ENCODE measurements at regions not wholly inside any gene's neighbourhood (a gene's known extent, or its start where the extent isn't known, plus 50 kb on each side); places are given as distances from the start of the nearest gene placed in this dataset.
A peak's percentile ranks its signal among the peaks of the same experiment; 100 is the strongest.

- H3K36me3 ChIP-seq (ENCODE audit: control insufficient read depth, insufficient read depth, low read length): no peaks in the 10 kb centered on the region
- DNase-seq (ENCODE audit: extremely low read depth, insufficient read length): no peak
- no peaks in the 10 kb centered on the region for H3K27me3 ChIP-seq (replicated peaks; ENCODE audit: control insufficient read depth, insufficient read depth, low read length)
- H3K4me3 ChIP-seq (replicated peaks; ENCODE audit: low read depth, low read length): no peak overlapping the region
- no peak for TF ChIP-seq CTCF (IDR thresholded peaks at IDR 0.05; ENCODE audit: insufficient read depth, low read length, poor library complexity, severe bottlenecking)
Measured at GRCh38 chr4:179124957-179125356, 1682.7 kb upstream of the AGA start.

GRCh38 chr4:179125870-179126269 lies 1683.6 kb upstream of the AGA start:
- no peaks in the 10 kb centered on the region for H3K36me3 ChIP-seq (ENCODE audit: control insufficient read depth, insufficient read depth, low read length)
- no peak overlapping the region for H3K4me3 ChIP-seq (replicated peaks; ENCODE audit: low read depth, low read length)
- H3K27me3 ChIP-seq (replicated peaks; ENCODE audit: control insufficient read depth, insufficient read depth, low read length): no peaks in the 10 kb centered on the region
- TF ChIP-seq CTCF (IDR thresholded peaks at IDR 0.05; ENCODE audit: insufficient read depth, low read length, poor library complexity, severe bottlenecking): no peak
- DNase-seq (ENCODE audit: extremely low read depth, insufficient read length): no peak

GRCh38 chr4:179128299-179128698 lies 1686.1 kb upstream of the AGA start:
- no peak overlapping the region for H3K4me3 ChIP-seq (replicated peaks; ENCODE audit: low read depth, low read length)
- H3K36me3 ChIP-seq (ENCODE audit: control insufficient read depth, insufficient read depth, low read length): no peaks in the 10 kb centered on the region
- peak; percentile 6 for DNase-seq (ENCODE audit: extremely low read depth, insufficient read length)
- no peaks in the 10 kb centered on the region for H3K27me3 ChIP-seq (replicated peaks; ENCODE audit: control insufficient read depth, insufficient read depth, low read length)
- no peak for TF ChIP-seq CTCF (IDR thresholded peaks at IDR 0.05; ENCODE audit: insufficient read depth, low read length, poor library complexity, severe bottlenecking)

GRCh38 chr4:179130122-179130714 lies 1688.0 kb upstream of the AGA start:
- Histone ChIP-seq H3K36me3 (ENCODE audit: control insufficient read depth, insufficient read depth, low read length) (no peaks in the 10 kb centered on the region), H3K4me3 (replicated peaks; ENCODE audit: low read depth, low read length) (no peak overlapping the region), H3K27me3 (replicated peaks; ENCODE audit: control insufficient read depth, insufficient read depth, low read length) (no peaks in the 10 kb centered on the region)
- no peak for TF ChIP-seq CTCF (IDR thresholded peaks at IDR 0.05; ENCODE audit: insufficient read depth, low read length, poor library complexity, severe bottlenecking)
- peak; percentile 21 for DNase-seq (ENCODE audit: extremely low read depth, insufficient read length)

GRCh38 chr4:179145746-179146525 lies 1703.7 kb upstream of the AGA start:
- DNase-seq (ENCODE audit: extremely low read depth, insufficient read length): no peak
- TF ChIP-seq CTCF (IDR thresholded peaks at IDR 0.05; ENCODE audit: insufficient read depth, low read length, poor library complexity, severe bottlenecking): no peak
- no peak overlapping the region for H3K4me3 ChIP-seq (replicated peaks; ENCODE audit: low read depth, low read length)
- H3K36me3 ChIP-seq (ENCODE audit: control insufficient read depth, insufficient read depth, low read length): no peaks in the 10 kb centered on the region
- no peaks in the 10 kb centered on the region for H3K27me3 ChIP-seq (replicated peaks; ENCODE audit: control insufficient read depth, insufficient read depth, low read length)
